ENCODE measurements at regions not wholly inside any gene's neighbourhood (a gene's known extent, or its start where the extent isn't known, plus 50 kb on each side); places are given as distances from the start of the nearest gene placed in this dataset.

- no peak for DNase-seq (ENCODE audit: low read depth in 2 of 2)
Observed at GRCh38 chr17:69605571-69605970, 191.1 kb downstream of the MAP2K6 start.

- no peak for DNase-seq (ENCODE audit: low read depth in 2 of 2)
Observed at GRCh38 chr17:69606142-69606800, 191.8 kb downstream of the MAP2K6 start.

DNA sequence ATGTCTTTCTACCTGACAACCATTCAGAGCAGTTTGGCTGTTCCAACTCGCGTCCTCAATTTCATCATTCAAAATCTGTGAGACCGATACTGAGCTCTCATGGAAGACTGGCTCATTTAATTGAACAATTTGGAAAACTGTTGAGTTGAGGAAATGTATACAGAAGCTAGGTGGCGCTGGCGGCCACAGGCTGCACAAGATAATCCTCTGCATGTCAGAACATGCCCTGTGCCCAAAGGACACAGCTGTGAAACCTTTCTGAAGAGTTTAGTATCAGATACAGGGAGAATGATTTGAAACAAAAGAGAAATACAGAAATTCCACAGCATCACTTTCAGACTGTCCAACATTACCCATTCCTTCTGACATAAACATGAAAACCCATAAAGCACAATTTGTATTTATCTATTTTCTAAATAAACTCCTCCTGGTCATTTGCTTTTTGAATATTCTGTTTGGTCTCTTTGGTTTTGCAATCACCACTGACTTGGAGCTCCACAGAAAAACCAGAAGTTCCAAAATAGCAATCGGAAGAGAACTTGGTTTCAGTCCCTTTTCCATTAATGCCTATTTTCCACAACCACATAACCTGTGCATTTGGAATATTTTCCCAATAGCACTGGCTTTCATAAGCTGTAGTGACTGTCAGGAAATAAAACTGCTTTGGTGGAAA lies 192.8 kb downstream of the MAP2K6 start:
- DNase-seq (ENCODE audit: low read depth in 2 of 2) = peak in 1 of 2 donors; percentile 0

DNA sequence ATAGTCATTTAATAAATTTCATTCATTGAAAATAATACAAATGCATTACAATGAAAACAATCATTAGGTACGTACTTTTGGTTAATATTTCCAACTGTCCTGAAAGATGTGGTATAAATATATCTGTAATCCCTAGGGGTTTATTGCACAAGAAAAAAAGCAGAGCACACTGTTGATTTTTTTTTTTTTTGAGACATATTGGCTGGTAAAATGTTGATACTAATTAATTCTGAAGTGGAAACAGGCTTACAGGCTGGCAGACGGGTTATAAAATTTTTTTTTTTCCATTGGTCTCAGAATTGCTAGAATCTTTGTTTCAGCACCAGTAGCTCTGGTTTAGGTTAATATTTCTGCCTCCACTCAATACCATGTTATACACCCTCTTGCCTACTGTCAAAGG lies 193.6 kb downstream of the MAP2K6 start:
- DNase-seq (ENCODE audit: low read depth in 2 of 2) = no peak

- DNase-seq (ENCODE audit: low read depth in 2 of 2) = no peak
Observed at GRCh38 chr17:69608808-69609472, 194.4 kb downstream of the MAP2K6 start.

- no peak for DNase-seq (ENCODE audit: low read depth in 2 of 2)
Observed at GRCh38 chr17:69609473-69610305, 195.2 kb downstream of the MAP2K6 start.

- DNase-seq (ENCODE audit: low read depth in 2 of 2) = no peak
Observed at GRCh38 chr17:69620363-69620762, 205.9 kb downstream of the MAP2K6 start.

GRCh38 chr17:69625474-69625873 lies 211.0 kb downstream of the MAP2K6 start:
- DNase-seq (ENCODE audit: low read depth in 2 of 2) = no peak

DNA sequence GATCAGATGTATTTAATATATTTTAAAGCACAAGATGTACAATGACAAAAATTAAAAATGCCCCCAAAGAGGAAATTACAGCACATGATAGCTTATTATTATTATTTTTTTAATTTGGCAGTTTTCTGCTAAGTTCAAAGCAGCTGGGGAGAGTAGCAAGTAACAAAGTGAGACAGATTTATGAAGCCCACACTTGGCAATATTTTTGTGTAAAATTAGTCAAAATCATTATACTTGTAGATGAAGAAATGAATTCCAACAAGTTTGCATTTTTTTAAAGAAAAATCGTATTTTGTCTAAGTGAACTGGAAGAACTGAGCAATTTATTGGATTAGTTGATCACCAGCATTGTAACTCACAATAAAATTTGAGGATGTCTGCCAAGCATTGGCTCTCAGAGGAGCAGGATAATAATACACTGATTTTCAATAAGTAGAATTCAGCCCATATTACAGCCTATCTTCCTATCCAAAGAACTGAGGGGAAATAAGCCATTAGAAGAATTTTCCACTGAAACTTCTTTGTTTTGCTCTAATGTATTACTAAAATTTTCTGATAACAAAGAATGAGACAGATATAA lies 215.6 kb downstream of the MAP2K6 start:
- no peak for DNase-seq (ENCODE audit: low read depth in 2 of 2)

DNA sequence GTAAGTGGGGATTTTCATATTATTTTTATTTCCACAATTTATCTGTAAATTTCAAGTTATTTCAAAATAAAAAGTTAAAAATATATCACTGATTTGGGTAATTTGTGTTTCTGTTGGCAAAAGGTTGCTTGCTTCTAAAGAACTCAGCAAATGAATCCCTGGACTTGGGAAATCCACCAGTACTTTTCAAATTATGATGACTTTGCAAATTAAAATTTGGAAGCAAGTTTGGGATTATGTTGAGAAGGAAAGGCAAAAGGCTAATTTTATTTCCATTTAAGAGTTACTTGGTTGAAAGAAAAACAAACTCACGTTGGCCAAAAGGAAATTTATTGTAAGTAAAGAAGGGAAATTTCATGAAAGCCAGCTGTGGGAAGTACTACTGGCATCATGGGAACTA lies 220.3 kb downstream of the MAP2K6 start:
- DNase-seq (ENCODE audit: low read depth in 2 of 2) = no peak

- no peak for DNase-seq (ENCODE audit: low read depth in 2 of 2)
Observed at GRCh38 chr17:69637446-69638156, 223.1 kb downstream of the MAP2K6 start.

DNA sequence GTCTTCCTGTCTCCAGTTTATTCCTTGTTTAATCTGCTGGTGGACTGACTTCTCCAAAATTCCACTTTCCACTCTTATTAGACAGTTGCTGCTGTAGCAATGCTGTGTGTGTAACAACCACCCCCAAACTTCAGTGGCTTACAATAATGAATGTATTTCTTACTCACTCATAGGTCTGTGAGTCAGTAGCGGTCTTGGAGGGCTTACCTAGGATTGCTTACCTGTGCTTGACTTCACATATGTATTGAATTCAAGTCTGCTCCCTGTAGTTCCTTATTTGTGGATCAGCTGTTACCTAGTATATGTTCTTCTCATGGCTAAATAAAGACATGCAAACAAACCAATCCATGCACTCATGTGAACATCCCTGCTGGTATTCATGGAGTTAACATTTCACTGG lies 224.6 kb downstream of the MAP2K6 start:
- DNase-seq (ENCODE audit: low read depth in 2 of 2) = no peak

- no peak for DNase-seq (ENCODE audit: low read depth in 2 of 2)
Observed at GRCh38 chr17:69640073-69640472, 225.6 kb downstream of the MAP2K6 start.

DNA sequence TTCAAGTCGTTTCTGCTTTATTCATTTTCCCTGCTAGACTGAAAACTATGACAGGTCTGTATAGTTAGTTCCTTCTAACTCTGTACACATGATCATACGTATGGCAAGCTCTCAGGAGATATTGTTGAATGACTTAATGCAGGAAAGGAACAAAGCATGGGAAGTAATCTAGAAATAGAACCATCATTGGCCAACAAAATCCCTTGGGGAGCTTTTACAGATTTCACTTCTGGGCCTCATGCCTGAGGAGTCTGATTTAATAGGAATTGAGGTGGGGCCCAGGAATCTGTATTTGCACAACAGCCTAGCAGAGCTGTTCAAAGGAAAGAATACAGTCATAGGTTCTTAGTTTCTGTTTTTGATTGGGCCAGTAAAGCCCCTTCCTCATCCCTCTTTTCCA lies 229.2 kb downstream of the MAP2K6 start:
- no peak for DNase-seq (ENCODE audit: low read depth in 2 of 2)

DNA sequence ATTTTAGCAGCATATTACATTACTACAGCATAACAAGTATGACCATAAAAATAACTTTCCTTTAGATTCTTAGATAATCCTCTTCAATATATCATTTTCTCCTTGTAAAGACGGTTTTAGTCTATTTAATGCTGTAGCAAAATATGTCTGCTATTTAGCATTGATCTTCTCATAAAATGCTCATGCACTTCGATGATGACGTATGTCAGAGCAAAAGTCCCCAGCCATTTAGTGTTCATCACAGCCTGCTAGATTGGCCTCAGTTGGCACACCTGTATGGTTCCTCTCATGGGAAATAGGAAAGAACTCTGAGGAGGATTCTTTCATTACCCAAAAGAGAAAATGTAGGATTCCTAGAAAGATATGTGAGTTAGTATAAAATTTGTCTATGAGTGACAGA lies 232.2 kb downstream of the MAP2K6 start:
- DNase-seq (ENCODE audit: low read depth in 2 of 2) = no peak

- no peak for DNase-seq (ENCODE audit: low read depth in 2 of 2)
Observed at GRCh38 chr17:69650881-69651280, 236.4 kb downstream of the MAP2K6 start.

- DNase-seq (ENCODE audit: low read depth in 2 of 2) = no peak
Observed at GRCh38 chr17:69651921-69652320, 237.4 kb downstream of the MAP2K6 start.

DNA sequence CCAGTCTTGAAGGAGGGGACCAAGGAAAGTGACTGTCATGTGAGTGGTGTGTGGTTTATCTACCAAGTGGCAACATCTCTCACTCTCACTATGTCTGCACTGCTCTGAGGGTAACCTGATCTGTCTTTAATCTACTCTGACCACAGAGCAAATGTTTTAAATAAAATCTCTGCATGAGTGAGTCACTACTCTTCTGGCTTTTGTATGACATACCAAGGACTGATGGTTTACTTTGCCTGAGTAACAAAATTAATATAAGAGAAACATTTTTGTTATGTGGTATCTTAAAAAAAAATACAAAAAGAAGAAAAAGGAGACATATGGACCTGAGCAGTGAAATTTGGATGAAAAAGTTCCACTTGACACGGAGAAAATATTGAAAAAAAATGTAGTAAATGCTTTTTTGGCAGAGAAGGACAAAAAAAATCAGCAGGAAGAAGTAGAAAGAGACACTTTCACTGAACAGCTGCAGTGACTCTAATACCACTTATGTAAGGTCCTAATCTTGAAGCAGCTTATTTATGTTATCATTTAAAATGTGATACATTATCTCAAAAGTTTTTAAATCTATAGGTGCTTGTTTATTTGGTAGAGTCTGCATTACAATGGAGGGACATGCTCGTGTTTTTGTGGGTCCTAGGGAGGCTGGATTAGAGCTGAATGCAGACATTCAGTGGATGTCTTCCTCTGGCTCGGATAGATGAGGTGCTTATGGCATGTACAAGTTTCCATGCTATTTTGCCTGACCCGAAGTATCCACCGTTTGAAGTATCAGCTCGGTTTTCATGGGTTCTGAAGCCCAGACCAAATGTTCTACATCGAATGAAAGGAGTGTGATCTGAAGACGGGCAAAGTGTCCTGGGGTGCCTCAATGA lies 240.7 kb downstream of the MAP2K6 start:
- no peak for DNase-seq (ENCODE audit: low read depth in 2 of 2)

DNA sequence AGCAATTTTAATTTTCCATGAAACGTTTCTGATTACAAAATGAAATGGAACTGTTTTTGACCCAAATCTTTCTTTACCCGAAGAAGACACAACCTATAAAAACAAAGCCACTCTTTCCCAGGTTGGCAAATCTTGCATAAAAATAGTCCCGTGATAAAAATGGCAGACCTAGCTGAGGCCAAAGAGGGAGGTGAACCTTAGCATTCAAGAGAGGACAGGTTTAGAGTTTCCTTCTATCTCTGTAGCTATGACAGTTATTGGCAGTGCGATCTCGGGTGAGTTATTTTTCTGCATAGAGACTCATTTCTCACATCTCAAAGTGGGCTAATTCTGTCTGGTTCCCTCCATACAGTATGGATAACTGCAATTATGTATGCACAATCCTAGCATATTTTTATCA lies 241.4 kb downstream of the MAP2K6 start:
- no peak for DNase-seq (ENCODE audit: low read depth in 2 of 2)

DNA sequence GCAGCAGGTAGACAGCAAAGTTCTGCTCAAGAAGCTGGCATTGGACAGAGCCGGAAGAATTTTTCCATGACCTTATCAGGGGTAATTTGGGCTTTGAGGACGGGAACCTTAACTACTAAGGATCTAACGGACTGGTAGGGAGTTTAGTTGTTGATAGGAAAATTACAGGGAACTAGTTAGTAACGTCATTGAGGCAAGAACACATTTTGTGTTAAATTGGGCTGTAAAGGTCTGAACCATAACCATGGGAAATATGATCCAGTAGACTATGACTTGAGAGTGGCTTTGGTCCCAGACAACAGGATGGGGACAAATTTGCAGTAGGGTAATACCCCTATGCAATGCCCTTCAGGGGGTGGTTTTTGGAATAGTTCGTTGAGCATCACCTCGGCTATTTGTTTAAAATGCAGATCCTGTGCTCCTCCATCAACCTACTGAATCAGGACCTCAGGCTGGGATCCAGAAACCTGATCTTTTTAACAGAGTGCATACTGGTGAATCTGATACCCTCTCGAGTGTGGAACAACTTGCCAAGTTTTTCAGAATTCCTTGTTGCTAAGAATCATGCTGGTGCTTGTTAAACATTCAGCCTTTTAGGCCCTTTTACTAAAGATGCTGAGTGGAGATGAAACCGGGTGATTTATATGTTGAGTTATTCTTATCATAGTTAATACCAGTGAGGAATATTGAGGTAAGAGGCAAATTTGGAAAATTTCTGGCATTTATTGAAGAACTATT lies 255.1 kb downstream of the MAP2K6 start:
- DNase-seq (ENCODE audit: low read depth in 2 of 2) = no peak

Data from activated CD4-positive, alpha-beta T cell treated with anti-CD3 and anti-CD28 coated beads for 24 hours (primary cell).